GM20431 (cell line): ENCODE measurements at regions not wholly inside any gene's neighbourhood (a gene's known extent, or its start where the extent isn't known, plus 50 kb on each side); places are given as distances from the start of the nearest gene placed in this dataset.
"Not testable (repeated sequence)": the region's sequence is repeated elsewhere in the genome, so short reads cannot be mapped to it uniquely, and the experiment has no call there.

Experiments
- in situ Hi-C: fragments of 300-500 bp; cut with MseI, MboI; formaldehyde crosslinking; loops from one replicate; pipeline ENCODE4 v1.15.0; 2020; ENCODE audit warnings: low sequenced_read_pairs; ENCODE audit not compliant: unreplicated experiment

- in situ Hi-C loops, result no loop called here
Observed at GRCh38 chr12:115817389-115817788, 460.1 kb downstream of the MED13L start.

GRCh38 chr12:115815924-115816323, 461.6 kb downstream of the MED13L start:
- in situ Hi-C loops, result no loop called here

- in situ Hi-C loops, result no loop called here
Observed at GRCh38 chr12:115813256-115813655, 464.2 kb downstream of the MED13L start.

- in situ Hi-C loops, result no loop called here
Observed at GRCh38 chr12:115811929-115812328, 465.6 kb downstream of the MED13L start.

GRCh38 chr12:115811045-115811444, 466.4 kb downstream of the MED13L start:
- in situ Hi-C loops, result no loop called here

GRCh38 chr12:115810122-115810901, 467.2 kb downstream of the MED13L start:
- in situ Hi-C loops, result no loop called here

GRCh38 chr12:115806000-115806399, 471.5 kb downstream of the MED13L start:
- in situ Hi-C loops, result no loop called here

GRCh38 chr12:115802767-115803166, 474.7 kb downstream of the MED13L start:
- in situ Hi-C loops, result no loop called here

GRCh38 chr12:115801871-115802270, 475.6 kb downstream of the MED13L start:
- in situ Hi-C loops, result no loop called here

GRCh38 chr12:115799610-115800009, 477.9 kb downstream of the MED13L start:
- in situ Hi-C loops, result no loop called here

- in situ Hi-C loops, result no loop called here
Observed at GRCh38 chr12:115798309-115798917, 479.1 kb downstream of the MED13L start.

- in situ Hi-C loops, result no loop called here
Observed at GRCh38 chr12:115794659-115795081, 482.8 kb downstream of the MED13L start.

GRCh38 chr12:115791331-115791730, 486.2 kb downstream of the MED13L start:
- in situ Hi-C loops, result no loop called here

- in situ Hi-C loops, result no loop called here
Observed at GRCh38 chr12:115790526-115790925, 487.0 kb downstream of the MED13L start.

GRCh38 chr12:115786490-115786889, 491.0 kb downstream of the MED13L start:
- in situ Hi-C loops, result not testable (repeated sequence)

- in situ Hi-C loops, result no loop called here
Observed at GRCh38 chr12:115785548-115785947, 491.9 kb downstream of the MED13L start.

- in situ Hi-C loops, result no loop called here
Observed at GRCh38 chr12:115776399-115776798, 501.1 kb downstream of the MED13L start.

- in situ Hi-C loops, result loop anchor here (25.0 kb wide), 1 partner anchor 1112 kb away; no protein-coding TSS in a partner anchor
Observed at GRCh38 chr12:115774148-115774895, 503.2 kb downstream of the MED13L start.

- in situ Hi-C loops, result loop anchor here (25.0 kb wide), 1 partner anchor 1109 kb away; no protein-coding TSS in a partner anchor
Observed at GRCh38 chr12:115771601-115772000, 505.9 kb downstream of the MED13L start.

GRCh38 chr12:115771065-115771464, 506.4 kb downstream of the MED13L start:
- in situ Hi-C loops, result loop anchor here (25.0 kb wide), 1 partner anchor 1109 kb away; no protein-coding TSS in a partner anchor

GRCh38 chr12:115770643-115771042, 506.9 kb downstream of the MED13L start:
- in situ Hi-C loops, result loop anchor here (25.0 kb wide), 1 partner anchor 1108 kb away; no protein-coding TSS in a partner anchor
